Natural killer cell treated with Interleukin-12 subunit alpha and Interleukin-12 subunit beta and Interleukin-15 and Interleukin-18, amount 100 ng/mL, for 72 hours (primary cell): ENCODE measurements at regions not wholly inside any gene's neighbourhood (a gene's known extent, or its start where the extent isn't known, plus 50 kb on each side); places are given as distances from the start of the nearest gene placed in this dataset.

ENCODE experiments used
- ATAC-seq, 2 donors: fragments of 150-1000 bp; cut with Tn5 transposase in 1 of 2; sonication (Bioruptor Pico), chemical (Tn5 transposase) in 1 of 2; 2 replicates each; pipeline ENCODE4 v1.10.0; 2021
- DNase-seq: peaks from one replicate; pipeline ENCODE4 v3.0.0; 2022; ENCODE audit warnings: low spot score
- H3K27ac Mint-ChIP-seq, 2 donors: 1 replicate in 1 of 2; 2 replicates in 1 of 2; pipeline ENCODE4 v1.8.0; 2022; ENCODE audit warnings: mixed read lengths in 2 of 2, mild to moderate bottlenecking in 1 of 2, moderate library complexity in 1 of 2
- H3K27me3 Mint-ChIP-seq, 2 donors: 1 replicate in 1 of 2; 2 replicates in 1 of 2; pipeline ENCODE4 v1.8.0; 2022; ENCODE audit warnings: mixed read lengths in 2 of 2
- H3K36me3 Mint-ChIP-seq: one replicate; pipeline ENCODE4 v1.8.0; 2022; ENCODE audit warnings: mixed read lengths
- H3K4me1 Mint-ChIP-seq, 2 donors: 1 replicate in 1 of 2; 2 replicates in 1 of 2; pipeline ENCODE4 v1.8.0; 2022; ENCODE audit warnings: low read depth in 2 of 2, mixed read lengths in 2 of 2, mild to moderate bottlenecking in 1 of 2
- H3K4me3 Mint-ChIP-seq: one replicate; pipeline ENCODE4 v1.8.0; 2022; ENCODE audit warnings: mixed read lengths
- H3K9me3 Mint-ChIP-seq: 2 replicates; pipeline ENCODE4 v1.8.0; 2022; ENCODE audit warnings: mixed read lengths

DNA sequence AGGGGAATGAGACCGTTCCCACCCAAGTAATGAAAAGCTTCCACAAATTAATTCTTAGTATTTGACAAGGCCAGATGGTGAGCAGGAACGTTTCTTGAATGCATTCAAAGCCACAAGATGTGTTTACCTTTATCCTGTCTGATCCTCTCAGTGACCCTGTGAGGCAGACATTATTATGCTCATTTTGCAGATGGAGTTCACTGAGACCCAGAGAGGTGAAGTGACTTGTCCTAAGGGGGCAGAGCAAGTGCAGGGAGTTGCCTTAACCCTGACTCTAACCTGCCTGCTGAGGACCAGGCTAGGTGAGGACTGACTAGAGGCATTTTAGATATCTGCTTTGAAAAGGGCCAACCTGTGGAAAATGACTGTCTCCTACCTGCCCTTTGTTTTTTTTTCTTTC lies 156.7 kb downstream of the HAPSTR1 start:
- H3K4me1 Mint-ChIP-seq, result no peaks in the 10 kb centered on the region
- no peaks in the 10 kb centered on the region for H3K36me3 Mint-ChIP-seq
- H3K9me3 Mint-ChIP-seq, result no peaks in the 10 kb centered on the region
- H3K27me3 Mint-ChIP-seq, result peaks cover 12 to 16% of the 10 kb centered on the region in 2 donors
- no peak for DNase-seq
- H3K4me3 Mint-ChIP-seq, result no peak overlapping the region
- ATAC-seq, result no peak
- no peak overlapping the region for H3K27ac Mint-ChIP-seq

DNA sequence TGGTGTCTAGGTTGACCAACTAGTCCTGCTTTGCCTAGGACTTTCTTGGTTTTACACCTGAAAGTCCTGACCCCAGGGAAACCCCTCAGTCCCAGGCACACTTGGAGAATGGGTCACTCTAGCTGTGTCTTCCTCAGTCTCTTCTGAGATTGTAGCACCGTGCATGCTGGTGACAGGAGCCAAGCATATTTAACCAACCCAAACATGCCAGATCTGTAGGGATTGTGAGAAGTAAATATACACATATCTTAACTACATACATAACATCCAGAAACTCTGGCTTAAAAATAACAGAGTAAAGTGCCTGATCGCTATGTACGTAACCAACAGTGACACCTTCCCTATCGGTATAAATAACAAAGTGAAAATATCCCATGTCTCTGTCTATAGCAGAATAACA lies 158.1 kb downstream of the HAPSTR1 start:
- ATAC-seq (no peak), DNase-seq (no peak)
- no peaks in the 10 kb centered on the region for H3K36me3 Mint-ChIP-seq
- H3K4me1 Mint-ChIP-seq, result no peaks in the 10 kb centered on the region
- peaks cover 22 to 23% of the 10 kb centered on the region in 2 donors for H3K27me3 Mint-ChIP-seq
- no peaks in the 10 kb centered on the region for H3K9me3 Mint-ChIP-seq
- H3K27ac Mint-ChIP-seq, result no peak overlapping the region
- no peak overlapping the region for H3K4me3 Mint-ChIP-seq

DNA sequence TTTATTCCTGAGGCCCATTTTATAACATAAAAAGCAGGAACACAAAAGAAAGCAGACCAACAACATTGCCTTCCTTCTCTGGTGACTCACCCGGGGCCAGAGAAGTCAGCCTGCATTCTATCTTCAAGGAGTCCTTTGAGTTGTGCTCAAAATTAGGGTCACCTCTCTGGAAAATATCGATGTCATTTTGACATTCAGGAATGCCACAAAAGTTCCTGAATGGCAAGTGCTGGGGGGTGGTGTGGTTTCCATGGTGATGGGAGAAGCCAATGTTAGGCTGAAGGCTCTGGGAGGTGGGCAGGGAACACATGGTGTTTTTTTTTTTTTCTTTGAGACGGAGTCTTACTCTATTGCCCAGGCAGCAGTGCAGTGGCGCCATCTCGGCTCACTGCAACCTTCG lies 159.6 kb downstream of the HAPSTR1 start:
- H3K27me3 Mint-ChIP-seq, result peaks cover 24 to 26% of the 10 kb centered on the region in 2 donors
- no peaks in the 10 kb centered on the region for H3K36me3 Mint-ChIP-seq
- ATAC-seq (no peak), DNase-seq (no peak)
- no peak overlapping the region for H3K27ac Mint-ChIP-seq
- no peaks in the 10 kb centered on the region for H3K9me3 Mint-ChIP-seq
- H3K4me3 Mint-ChIP-seq, result no peak overlapping the region
- no peaks in the 10 kb centered on the region for H3K4me1 Mint-ChIP-seq

DNA sequence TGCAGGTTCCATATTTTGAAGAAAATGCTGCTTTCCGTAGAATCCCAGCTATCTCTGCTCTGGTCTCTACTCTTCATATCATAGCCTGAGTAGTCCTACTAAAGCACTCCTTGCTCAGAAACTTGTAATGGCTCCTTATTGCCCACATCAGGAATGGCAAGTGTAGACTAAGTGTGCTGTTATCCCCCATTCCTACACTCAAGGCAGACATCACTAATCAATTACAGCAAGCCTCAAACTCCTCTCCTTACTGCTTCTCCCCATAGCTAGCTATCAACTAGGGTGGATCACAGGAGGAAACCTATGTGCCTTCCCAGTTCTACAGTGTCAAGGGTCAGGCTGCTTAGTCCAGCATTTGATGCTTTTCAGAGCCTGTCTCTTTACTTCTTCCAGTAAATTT lies 163.4 kb downstream of the HAPSTR1 start:
- H3K9me3 Mint-ChIP-seq, result no peaks in the 10 kb centered on the region
- peaks cover 0 to 4% of the 10 kb centered on the region in 2 donors for H3K4me1 Mint-ChIP-seq
- no peak overlapping the region for H3K4me3 Mint-ChIP-seq
- H3K36me3 Mint-ChIP-seq, result no peaks in the 10 kb centered on the region
- DNase-seq (no peak), ATAC-seq (no peak)
- no peak overlapping the region for H3K27ac Mint-ChIP-seq
- peaks cover 22 to 49% of the 10 kb centered on the region in 2 donors for H3K27me3 Mint-ChIP-seq

DNA sequence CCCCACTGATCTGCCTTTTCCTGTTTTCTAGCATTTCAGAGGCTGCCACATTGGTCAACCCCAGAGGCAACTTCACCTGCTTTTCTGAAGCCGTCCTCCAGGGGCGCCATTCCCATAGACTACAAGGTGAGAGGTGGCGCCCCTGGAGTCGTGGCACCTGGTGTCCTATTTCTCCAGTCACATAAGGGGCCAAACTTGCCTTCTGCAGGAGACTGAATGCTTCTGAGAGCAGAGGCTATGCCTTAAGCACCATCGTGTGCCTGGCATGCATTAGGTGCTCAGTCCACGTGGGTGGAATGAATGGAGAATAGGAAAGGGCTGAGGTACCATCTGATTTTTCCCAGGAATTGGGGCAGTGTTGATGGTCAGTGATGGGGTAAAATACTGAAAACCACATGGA lies 164.8 kb downstream of the HAPSTR1 start:
- H3K36me3 Mint-ChIP-seq, result no peaks in the 10 kb centered on the region
- no peak for DNase-seq
- no peaks in the 10 kb centered on the region for H3K9me3 Mint-ChIP-seq
- H3K27ac Mint-ChIP-seq, result no peak overlapping the region
- no peak for ATAC-seq
- H3K27me3 Mint-ChIP-seq, result peaks cover 22 to 54% of the 10 kb centered on the region in 2 donors
- no peak overlapping the region for H3K4me3 Mint-ChIP-seq
- peaks cover 0 to 4% of the 10 kb centered on the region in 2 donors for H3K4me1 Mint-ChIP-seq

DNA sequence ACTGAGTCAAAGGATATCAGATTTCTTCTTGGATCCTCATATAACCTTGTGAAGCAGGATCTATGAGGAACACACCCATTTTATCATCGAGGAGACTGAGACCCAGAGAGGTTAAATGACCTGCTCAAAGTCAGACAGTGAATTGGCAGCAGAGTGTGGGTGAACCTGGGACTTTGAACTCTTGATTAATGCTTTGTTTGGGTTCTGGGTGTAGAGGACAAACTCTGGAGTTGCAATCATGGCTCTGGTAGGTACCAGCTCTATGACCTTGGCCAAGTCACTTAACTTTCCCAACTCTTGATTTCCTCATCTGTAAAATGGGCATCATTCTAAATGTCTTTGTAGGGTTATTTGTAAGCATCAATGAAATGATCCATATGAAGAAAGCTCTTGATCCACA lies 166.4 kb downstream of the HAPSTR1 start:
- no peak overlapping the region for H3K27ac Mint-ChIP-seq
- peaks cover 12 to 45% of the 10 kb centered on the region in 2 donors for H3K27me3 Mint-ChIP-seq
- no peak overlapping the region for H3K4me3 Mint-ChIP-seq
- H3K4me1 Mint-ChIP-seq, result peaks cover 0 to 4% of the 10 kb centered on the region in 2 donors
- no peak for ATAC-seq
- DNase-seq, result no peak
- H3K9me3 Mint-ChIP-seq, result no peaks in the 10 kb centered on the region
- H3K36me3 Mint-ChIP-seq, result no peaks in the 10 kb centered on the region

DNA sequence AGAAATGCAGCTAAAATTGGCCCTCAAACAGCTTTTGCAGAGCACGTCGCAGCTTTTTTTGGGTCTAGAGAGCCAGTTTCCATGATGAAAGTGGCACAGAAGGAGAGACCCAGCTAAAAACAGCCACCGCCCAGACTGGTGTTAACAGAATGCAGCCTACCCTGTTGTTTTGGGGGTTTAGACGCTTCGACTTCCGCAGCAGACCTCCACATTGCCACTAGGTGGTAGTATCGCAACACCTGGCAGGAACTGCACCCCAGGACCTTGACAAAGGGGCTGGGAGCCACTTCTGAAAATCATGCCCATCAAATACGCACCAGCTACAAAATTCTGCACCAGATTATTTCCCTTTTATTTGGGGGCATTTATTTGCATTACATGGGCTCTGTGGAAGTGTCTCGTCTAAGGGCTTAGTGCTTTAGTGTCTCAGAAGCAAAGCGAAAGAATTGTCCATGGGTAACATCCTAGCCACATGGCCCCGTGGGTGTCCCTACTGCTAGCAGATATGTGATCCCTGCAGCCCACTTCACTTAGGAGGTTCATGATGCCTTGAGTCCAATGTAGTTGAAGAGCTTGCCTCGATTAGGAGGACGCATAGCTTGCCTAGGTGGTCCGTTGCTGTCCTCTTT lies 167.1 kb downstream of the HAPSTR1 start:
- Mint-ChIP-seq H3K36me3 (no peaks in the 10 kb centered on the region), H3K4me3 (no peak overlapping the region), H3K27me3 (peaks cover 12 to 38% of the 10 kb centered on the region in 2 donors), H3K27ac (no peak overlapping the region), H3K4me1 (peaks cover 0 to 4% of the 10 kb centered on the region in 2 donors), H3K9me3 (no peaks in the 10 kb centered on the region)
- ATAC-seq (no peak), DNase-seq (no peak)

DNA sequence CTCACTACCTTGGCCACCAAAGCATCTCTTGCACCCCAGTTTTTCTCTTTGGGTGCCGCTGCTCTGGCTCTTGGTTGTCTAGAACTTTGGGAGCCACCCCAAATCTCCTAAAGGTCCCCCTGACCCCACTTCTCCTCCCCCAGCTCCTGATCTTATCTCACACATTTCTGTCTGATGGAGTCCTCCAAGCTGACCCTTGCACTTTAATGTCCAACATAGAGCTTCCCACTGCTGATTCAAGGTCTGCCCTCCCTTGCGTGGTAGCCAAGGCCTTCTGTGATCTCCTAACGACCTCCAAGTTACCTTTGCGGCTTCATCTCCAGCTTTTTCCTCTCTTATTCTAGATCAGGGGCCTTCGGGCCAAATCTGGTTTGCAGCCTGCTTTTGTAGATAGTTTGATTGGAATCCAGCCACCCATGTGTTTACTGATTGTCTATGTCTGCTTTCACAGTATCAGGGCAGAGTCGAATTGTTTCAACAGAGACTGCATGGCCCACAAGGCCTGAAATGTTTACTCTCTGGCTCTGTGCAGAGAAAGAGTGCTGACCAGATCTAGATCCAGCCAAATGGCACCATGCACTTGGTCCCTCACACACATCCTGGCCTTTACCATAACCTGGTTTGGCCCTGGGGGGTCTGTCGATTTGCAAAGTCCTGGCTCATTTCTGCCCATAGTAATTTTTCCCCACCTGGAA lies 168.6 kb downstream of the HAPSTR1 start:
- Mint-ChIP-seq H3K36me3 (no peaks in the 10 kb centered on the region), H3K27me3 (peaks cover 8 to 42% of the 10 kb centered on the region in 2 donors), H3K9me3 (no peaks in the 10 kb centered on the region), H3K4me1 (peaks cover 0 to 4% of the 10 kb centered on the region in 2 donors), H3K4me3 (no peak overlapping the region), H3K27ac (no peak overlapping the region)
- DNase-seq, result no peak
- no peak for ATAC-seq

DNA sequence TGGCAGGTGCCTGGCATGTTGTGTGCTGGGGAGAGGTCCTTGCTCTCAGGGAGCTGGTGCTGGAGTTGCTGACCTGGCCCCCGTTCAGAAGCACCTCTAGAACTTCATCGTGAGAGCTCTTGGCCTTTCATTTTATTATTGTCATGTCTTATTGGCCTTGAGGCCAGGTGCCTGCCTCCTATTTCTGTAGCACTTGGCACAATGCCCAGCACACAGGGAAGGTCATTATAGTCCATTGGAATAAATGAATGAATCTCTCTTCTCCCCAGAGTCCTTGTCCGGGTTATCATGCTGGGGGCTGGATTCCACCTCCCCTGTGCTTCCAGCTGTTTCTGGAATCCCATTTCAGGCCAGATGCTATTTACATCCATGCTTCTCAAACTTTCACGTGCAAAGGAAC lies 169.2 kb downstream of the HAPSTR1 start:
- no peaks in the 10 kb centered on the region for H3K9me3 Mint-ChIP-seq
- H3K27ac Mint-ChIP-seq, result no peak overlapping the region
- DNase-seq (no peak), ATAC-seq (no peak)
- H3K4me3 Mint-ChIP-seq, result no peak overlapping the region
- H3K36me3 Mint-ChIP-seq, result no peaks in the 10 kb centered on the region
- peaks cover 11 to 46% of the 10 kb centered on the region in 2 donors for H3K27me3 Mint-ChIP-seq
- peaks cover 0 to 4% of the 10 kb centered on the region in 2 donors for H3K4me1 Mint-ChIP-seq

DNA sequence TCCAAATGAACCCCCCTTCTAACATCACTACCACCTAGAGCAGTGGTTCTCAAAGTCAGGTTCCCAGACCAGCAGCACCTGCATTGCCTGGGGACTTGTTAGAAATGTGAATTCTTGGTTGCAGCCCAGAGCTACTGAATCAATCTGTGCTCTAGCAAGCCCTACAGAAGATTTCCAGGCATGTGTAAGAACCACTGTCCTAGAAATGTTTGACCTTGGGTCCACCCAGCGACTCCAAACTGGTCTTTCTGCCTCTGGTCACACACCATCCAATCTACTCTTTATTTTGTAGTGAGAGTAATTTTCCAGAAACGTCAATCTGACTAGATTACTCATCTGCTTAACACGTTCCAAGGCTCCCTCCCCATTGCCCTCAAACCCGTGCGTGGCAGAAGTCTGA lies 169.9 kb downstream of the HAPSTR1 start:
- ATAC-seq (no peak), DNase-seq (no peak)
- H3K36me3 Mint-ChIP-seq, result no peaks in the 10 kb centered on the region
- peaks cover 12 to 46% of the 10 kb centered on the region in 2 donors for H3K27me3 Mint-ChIP-seq
- H3K9me3 Mint-ChIP-seq, result no peaks in the 10 kb centered on the region
- H3K27ac Mint-ChIP-seq, result no peak overlapping the region
- peaks cover 0 to 4% of the 10 kb centered on the region in 2 donors for H3K4me1 Mint-ChIP-seq
- no peak overlapping the region for H3K4me3 Mint-ChIP-seq

DNA sequence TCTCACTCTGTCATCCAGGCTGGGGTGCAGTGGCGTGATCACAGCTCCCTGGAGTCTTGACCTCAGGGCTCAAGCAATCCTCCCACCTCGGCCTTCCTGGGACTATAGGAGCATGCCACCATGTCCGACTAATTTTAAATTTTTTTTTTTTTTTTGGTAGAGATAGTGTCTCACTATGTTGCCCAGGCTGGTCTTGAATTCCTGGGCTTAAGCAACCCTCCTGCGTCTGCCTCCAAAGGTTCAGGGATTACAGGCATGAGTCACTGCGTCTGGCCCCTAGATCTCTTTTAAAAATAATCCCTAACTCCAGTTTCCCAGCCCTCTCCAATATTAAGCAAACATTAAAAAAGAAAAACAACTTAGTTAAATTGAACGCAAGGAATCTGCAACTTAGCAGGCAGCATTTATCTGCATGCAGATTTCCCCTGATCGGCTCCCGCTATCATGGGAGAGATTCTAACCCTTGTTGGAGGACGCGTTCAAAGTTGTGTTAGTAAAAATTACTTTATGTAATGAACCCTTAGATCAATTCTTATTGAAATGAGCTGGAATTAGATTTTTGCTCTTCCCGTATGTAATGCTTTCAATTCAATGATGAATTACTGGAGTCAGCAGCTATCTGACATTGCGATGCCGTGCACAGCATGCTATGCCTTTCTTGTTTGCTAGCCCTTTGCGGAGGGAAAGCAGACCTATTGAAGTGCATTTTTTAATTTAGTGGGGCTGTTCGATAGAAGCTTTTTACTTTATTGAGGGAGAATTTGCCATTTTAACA lies 171.7 kb downstream of the HAPSTR1 start:
- no peaks in the 10 kb centered on the region for H3K9me3 Mint-ChIP-seq
- ATAC-seq (no peak), DNase-seq (no peak)
- H3K27ac Mint-ChIP-seq, result no peak overlapping the region
- no peaks in the 10 kb centered on the region for H3K36me3 Mint-ChIP-seq
- peaks cover 19 to 52% of the 10 kb centered on the region in 2 donors for H3K27me3 Mint-ChIP-seq
- peaks cover 0 to 4% of the 10 kb centered on the region in 2 donors for H3K4me1 Mint-ChIP-seq
- H3K4me3 Mint-ChIP-seq, result no peak overlapping the region

DNA sequence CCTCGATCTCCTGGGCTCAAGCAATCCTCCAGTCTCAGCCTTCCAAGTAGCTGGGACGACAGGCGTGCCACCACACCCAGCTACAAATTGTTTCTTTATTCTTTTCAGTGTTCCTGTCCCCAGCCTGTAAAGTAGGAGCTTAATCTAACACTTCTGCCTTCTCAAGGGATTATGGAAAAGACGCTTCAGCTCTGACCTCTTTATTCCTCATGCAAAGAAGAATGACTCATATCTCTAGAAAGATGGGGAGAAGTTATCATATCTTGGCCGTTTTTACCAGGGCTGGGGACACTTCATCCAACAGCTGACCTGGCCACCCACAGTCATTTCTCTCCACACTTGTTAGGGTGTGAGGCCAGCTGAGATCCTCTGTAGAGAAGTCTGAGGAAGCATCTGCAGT lies 172.6 kb downstream of the HAPSTR1 start:
- Mint-ChIP-seq H3K4me3 (no peak overlapping the region), H3K27me3 (peaks cover 22 to 50% of the 10 kb centered on the region in 2 donors), H3K27ac (no peak overlapping the region), H3K36me3 (no peaks in the 10 kb centered on the region), H3K4me1 (no peaks in the 10 kb centered on the region), H3K9me3 (no peaks in the 10 kb centered on the region)
- ATAC-seq (no peak), DNase-seq (no peak)

DNA sequence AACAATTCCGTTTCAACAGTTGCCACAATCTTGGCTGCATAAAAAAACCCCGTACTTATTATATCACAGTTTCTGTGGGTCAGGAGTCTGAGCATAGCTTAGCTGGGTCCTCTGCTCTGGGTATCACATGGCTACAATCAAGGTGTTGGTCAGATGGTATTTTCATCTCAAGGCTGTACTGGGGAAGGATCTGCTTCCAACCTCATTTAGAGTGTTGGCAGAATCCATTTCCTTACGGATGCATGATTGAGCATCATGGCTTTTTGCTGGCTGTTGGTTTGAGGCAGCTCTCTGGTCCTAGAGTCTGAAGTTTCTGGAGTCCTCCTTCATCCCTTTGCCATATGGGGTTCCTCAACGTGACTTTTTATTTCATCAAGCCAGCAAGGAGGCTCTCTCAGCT lies 177.0 kb downstream of the HAPSTR1 start:
- ATAC-seq (no peak), DNase-seq (no peak)
- no peaks in the 10 kb centered on the region for H3K36me3 Mint-ChIP-seq
- no peak overlapping the region for H3K27ac Mint-ChIP-seq
- H3K4me1 Mint-ChIP-seq, result no peaks in the 10 kb centered on the region
- H3K4me3 Mint-ChIP-seq, result no peak overlapping the region
- H3K9me3 Mint-ChIP-seq, result no peaks in the 10 kb centered on the region
- peaks cover 30 to 59% of the 10 kb centered on the region in 2 donors for H3K27me3 Mint-ChIP-seq

DNA sequence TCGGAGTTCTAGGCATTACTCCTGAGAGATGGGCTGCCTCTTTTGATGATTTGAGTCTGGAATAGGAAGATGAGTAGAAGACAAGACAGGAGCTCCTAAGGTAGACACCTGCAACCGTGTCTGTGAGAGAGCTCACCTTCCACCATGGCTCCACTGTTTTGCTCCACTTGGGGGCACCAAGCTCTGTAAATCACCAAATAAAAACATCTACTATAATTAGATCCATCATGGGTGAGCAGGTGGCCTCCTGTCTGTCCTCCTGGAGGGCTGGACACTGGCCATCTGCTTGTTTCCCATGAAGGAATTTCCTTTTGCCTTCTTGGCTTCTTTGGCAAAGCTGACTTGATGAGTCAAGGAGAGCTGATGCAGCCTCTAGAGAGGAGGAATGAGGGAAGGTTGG lies 179.0 kb downstream of the HAPSTR1 start:
- peaks cover 27 to 54% of the 10 kb centered on the region in 2 donors for H3K27me3 Mint-ChIP-seq
- no peaks in the 10 kb centered on the region for H3K36me3 Mint-ChIP-seq
- DNase-seq (no peak), ATAC-seq (no peak)
- H3K9me3 Mint-ChIP-seq, result no peaks in the 10 kb centered on the region
- H3K27ac Mint-ChIP-seq, result no peak overlapping the region
- H3K4me3 Mint-ChIP-seq, result no peak overlapping the region
- H3K4me1 Mint-ChIP-seq, result no peaks in the 10 kb centered on the region
